ENCODE measurements at regions not wholly inside any gene's neighbourhood (a gene's known extent, or its start where the extent isn't known, plus 50 kb on each side); places are given as distances from the start of the nearest gene placed in this dataset.
A peak's percentile ranks its signal among the peaks of the same experiment; 100 is the strongest.
"Not testable (repeated sequence)": the region's sequence is repeated elsewhere in the genome, so short reads cannot be mapped to it uniquely, and the experiment has no call there.

DNA sequence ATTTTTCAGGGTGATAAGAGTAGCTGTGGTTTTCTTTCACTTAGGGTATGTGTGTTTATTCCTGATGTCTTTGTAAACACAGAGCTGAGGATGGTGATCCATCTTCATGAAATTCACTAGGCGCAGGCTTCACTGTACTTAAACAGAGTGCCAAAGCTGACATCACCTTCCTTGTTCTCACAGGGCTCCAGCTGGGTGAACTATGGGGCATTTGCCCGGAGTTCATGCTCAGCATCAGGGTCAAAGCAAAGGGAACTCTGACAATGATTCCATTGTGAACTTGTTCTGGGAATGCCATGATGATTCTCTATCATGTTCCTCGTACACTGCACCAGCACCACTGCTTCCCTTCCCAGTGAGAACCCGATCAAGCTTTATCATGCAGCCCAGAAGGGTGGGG, 184.8 kb upstream of the P2RY1 start (continued):
- TF ChIP-seq, protein P1, sequence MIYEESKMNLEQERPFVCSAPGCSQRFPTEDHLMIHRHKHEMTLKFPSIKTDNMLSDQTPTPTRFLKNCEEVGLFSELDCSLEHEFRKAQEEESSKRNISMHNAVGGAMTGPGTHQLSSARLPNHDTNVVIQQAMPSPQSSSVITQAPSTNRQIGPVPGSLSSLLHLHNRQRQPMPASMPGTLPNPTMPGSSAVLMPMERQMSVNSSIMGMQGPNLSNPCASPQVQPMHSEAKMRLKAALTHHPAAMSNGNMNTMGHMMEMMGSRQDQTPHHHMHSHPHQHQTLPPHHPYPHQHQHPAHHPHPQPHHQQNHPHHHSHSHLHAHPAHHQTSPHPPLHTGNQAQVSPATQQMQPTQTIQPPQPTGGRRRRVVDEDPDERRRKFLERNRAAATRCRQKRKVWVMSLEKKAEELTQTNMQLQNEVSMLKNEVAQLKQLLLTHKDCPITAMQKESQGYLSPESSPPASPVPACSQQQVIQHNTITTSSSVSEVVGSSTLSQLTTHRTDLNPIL (CRISPR knock-in tag; IDR thresholded peaks at IDR 0.05; ENCODE audit: low read depth), result no peak
- TF ChIP-seq TOX (CRISPR knock-in tag; IDR thresholded peaks at IDR 0.05; ENCODE audit: borderline replicate concordance) (no peak), ZFP3 (CRISPR knock-in tag; IDR thresholded peaks at IDR 0.05) (no peak), ZNF8 (CRISPR knock-in tag; IDR thresholded peaks at IDR 0.05) (no peak), BACH2 (CRISPR knock-in tag; IDR thresholded peaks at IDR 0.05; ENCODE audit: borderline replicate concordance) (no peak), ZNF70 (CRISPR knock-in tag; IDR thresholded peaks at IDR 0.05) (no peak)
- TF ChIP-seq, protein P2, sequence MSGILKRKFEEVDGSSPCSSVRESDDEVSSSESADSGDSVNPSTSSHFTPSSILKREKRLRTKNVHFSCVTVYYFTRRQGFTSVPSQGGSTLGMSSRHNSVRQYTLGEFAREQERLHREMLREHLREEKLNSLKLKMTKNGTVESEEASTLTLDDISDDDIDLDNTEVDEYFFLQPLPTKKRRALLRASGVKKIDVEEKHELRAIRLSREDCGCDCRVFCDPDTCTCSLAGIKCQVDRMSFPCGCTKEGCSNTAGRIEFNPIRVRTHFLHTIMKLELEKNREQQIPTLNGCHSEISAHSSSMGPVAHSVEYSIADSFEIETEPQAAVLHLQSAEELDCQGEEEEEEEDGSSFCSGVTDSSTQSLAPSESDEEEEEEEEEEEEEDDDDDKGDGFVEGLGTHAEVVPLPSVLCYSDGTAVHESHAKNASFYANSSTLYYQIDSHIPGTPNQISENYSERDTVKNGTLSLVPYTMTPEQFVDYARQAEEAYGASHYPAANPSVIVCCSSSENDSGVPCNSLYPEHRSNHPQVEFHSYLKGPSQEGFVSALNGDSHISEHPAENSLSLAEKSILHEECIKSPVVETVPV (CRISPR knock-in tag; IDR thresholded peaks at IDR 0.05), result no peak

DNA sequence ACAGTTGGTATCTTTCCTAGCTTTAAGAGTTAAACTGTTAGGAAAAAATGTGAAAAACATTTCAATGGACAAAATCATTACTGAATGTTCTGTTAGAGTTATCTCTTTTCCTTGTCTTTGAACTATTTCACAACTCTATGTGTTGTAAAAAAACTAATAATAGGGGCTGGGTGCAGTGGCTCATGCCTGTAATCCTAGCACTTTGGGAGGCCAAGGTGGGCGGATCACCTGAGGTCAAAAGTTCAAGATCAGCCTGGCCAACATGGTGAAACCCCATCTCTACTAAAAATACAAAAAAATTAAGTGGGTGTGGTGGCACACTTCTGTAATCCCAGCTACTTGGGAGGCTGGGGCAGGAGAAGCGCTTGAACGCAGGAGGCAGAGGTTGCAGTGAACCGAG, 184.0 kb upstream of the P2RY1 start:
- ATAC-seq, result not testable (repeated sequence)

DNA sequence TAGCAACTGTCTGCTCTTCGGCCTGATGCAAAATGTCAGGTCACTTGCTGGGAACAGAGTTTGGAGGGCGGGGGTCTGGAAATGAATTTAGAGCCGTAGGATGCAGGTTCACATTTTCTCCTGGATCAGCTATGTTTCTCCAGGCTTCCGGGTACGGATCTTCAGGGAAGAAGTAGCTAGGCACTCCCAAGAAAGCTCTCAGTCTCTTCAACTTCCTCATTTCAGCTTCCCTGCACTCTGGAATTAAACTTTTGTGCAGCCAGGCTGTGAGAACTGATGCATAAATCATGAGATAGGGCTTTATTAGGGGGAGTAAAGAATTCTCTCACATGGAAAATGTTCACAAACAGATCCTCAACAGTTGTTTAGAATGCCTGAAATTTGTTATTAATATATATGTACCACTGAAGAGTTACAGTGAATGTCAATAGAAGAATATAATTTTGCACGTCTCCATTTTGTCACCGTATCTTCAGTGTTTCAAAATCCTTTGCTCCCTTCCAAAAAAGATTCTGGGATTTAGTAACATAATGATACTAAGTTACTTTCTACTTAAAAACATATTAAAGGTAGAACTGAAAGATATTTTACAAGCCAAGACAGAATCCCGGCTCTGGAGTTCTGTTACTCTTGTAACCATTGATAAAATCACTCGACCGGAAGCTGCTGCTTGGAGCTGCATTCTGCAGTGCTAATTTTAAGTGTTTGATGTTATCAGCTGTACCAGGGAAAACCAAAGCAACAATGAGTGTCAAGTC, 178.5 kb upstream of the P2RY1 start:
- ATAC-seq, result no peak

DNA sequence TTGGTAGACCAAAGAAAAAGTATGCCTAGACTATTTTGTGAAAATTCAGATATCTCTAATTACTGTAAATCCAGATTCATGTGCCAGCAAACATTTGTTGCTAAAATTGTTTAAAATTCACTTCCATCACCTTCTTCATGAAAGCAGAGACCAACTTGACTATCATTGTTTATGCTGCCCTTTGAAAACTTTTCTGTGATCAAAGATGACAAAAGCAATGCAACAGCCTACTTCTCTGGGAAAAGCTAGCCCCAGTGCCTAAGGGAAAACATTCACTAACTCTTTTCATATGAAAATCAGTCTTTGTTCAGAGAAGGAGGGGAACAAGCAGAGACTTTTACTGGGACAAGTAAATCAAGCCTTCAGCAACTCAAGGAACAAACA, 178.0 kb upstream of the P2RY1 start:
- TF ChIP-seq TCF4 (CRISPR knock-in tag; IDR thresholded peaks at IDR 0.05; ENCODE audit: borderline replicate concordance) (no peak), CSDC2 (CRISPR knock-in tag; IDR thresholded peaks at IDR 0.05) (no peak)
- TF ChIP-seq, protein P3, sequence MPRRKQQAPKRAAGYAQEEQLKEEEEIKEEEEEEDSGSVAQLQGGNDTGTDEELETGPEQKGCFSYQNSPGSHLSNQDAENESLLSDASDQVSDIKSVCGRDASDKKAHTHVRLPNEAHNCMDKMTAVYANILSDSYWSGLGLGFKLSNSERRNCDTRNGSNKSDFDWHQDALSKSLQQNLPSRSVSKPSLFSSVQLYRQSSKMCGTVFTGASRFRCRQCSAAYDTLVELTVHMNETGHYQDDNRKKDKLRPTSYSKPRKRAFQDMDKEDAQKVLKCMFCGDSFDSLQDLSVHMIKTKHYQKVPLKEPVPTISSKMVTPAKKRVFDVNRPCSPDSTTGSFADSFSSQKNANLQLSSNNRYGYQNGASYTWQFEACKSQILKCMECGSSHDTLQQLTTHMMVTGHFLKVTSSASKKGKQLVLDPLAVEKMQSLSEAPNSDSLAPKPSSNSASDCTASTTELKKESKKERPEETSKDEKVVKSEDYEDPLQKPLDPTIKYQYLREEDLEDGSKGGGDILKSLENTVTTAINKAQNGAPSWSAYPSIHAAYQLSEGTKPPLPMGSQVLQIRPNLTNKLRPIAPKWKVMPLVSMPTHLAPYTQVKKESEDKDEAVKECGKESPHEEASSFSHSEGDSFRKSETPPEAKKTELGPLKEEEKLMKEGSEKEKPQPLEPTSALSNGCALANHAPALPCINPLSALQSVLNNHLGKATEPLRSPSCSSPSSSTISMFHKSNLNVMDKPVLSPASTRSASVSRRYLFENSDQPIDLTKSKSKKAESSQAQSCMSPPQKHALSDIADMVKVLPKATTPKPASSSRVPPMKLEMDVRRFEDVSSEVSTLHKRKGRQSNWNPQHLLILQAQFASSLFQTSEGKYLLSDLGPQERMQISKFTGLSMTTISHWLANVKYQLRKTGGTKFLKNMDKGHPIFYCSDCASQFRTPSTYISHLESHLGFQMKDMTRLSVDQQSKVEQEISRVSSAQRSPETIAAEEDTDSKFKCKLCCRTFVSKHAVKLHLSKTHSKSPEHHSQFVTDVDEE (CRISPR knock-in tag; IDR thresholded peaks at IDR 0.05), result peak; percentile 31; the same call in 1 of the 2 replicates
- TF ChIP-seq, protein P4, sequence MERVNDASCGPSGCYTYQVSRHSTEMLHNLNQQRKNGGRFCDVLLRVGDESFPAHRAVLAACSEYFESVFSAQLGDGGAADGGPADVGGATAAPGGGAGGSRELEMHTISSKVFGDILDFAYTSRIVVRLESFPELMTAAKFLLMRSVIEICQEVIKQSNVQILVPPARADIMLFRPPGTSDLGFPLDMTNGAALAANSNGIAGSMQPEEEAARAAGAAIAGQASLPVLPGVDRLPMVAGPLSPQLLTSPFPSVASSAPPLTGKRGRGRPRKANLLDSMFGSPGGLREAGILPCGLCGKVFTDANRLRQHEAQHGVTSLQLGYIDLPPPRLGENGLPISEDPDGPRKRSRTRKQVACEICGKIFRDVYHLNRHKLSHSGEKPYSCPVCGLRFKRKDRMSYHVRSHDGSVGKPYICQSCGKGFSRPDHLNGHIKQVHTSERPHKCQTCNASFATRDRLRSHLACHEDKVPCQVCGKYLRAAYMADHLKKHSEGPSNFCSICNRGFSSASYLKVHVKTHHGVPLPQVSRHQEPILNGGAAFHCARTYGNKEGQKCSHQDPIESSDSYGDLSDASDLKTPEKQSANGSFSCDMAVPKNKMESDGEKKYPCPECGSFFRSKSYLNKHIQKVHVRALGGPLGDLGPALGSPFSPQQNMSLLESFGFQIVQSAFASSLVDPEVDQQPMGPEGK (CRISPR knock-in tag; IDR thresholded peaks at IDR 0.05; ENCODE audit: borderline replicate concordance), result no peak
- no peak for ATAC-seq

More for the DNA sequence above, 178.5 kb upstream of the P2RY1 start:
- TF ChIP-seq, protein P5, sequence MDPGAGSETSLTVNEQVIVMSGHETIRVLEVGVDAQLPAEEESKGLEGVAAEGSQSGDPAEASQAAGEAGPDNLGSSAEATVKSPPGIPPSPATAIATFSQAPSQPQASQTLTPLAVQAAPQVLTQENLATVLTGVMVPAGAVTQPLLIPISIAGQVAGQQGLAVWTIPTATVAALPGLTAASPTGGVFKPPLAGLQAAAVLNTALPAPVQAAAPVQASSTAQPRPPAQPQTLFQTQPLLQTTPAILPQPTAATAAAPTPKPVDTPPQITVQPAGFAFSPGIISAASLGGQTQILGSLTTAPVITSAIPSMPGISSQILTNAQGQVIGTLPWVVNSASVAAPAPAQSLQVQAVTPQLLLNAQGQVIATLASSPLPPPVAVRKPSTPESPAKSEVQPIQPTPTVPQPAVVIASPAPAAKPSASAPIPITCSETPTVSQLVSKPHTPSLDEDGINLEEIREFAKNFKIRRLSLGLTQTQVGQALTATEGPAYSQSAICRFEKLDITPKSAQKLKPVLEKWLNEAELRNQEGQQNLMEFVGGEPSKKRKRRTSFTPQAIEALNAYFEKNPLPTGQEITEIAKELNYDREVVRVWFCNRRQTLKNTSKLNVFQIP (CRISPR knock-in tag; IDR thresholded peaks at IDR 0.05; ENCODE audit: borderline replicate concordance, low read depth), result no peak
- TF ChIP-seq OSR1 (CRISPR knock-in tag; IDR thresholded peaks at IDR 0.05) (no peak), TCF4 (CRISPR knock-in tag; IDR thresholded peaks at IDR 0.05; ENCODE audit: borderline replicate concordance) (peak; percentile 55; the same call in 1 of the 2 replicates)
- TF ChIP-seq, protein P1 (CRISPR knock-in tag; IDR thresholded peaks at IDR 0.05; ENCODE audit: low read depth), result no peak

Measured in SK-N-SH treated with all-trans-retinoic acid at 6 μM for 48 hours (cell line).